BJ (cell line): ENCODE measurements at regions not wholly inside any gene's neighbourhood (a gene's known extent, or its start where the extent isn't known, plus 50 kb on each side); places are given as distances from the start of the nearest gene placed in this dataset.

Experiments used
- CTCF ChIA-PET: fragments of 350-600 bp; formaldehyde crosslinking; extraction: SDS; loops from one replicate; lab custom pipeline; 2021; ENCODE audit warnings: antibody characterized with exemption, inconsistent platforms; lab: Yijun Ruan, JAX
- POLR2A ChIA-PET: fragments of 300-600 bp; sonication (Branson Sonifier 250); formaldehyde crosslinking; extraction: SDS; loops from one replicate; lab custom pipeline; 2021; ENCODE audit warnings: antibody characterized with exemption; lab: Charles Lee
- DNase-seq: peaks from one replicate; pipeline ENCODE4 v3.0.0-alpha.2; 2011; ENCODE audit warnings: low read depth
- H3K27me3 ChIP-seq: 2 replicates; pipeline ENCODE4 v1.6.0; 2011; ENCODE audit warnings: low read length; ENCODE audit not compliant: control insufficient read depth, insufficient read depth
- H3K36me3 ChIP-seq: 2 replicates; pipeline ENCODE4 v1.5.1; 2011; ENCODE audit warnings: low read length; ENCODE audit not compliant: control insufficient read depth, insufficient read depth
- H3K4me3 ChIP-seq: 2 replicates; pipeline ENCODE4 v1.5.1; 2011; ENCODE audit warnings: low read depth, mild to moderate bottlenecking, control low read depth, low read length
- TF ChIP-seq, protein P1 (sequence below): IDR thresholded peaks from 2 replicates; pipeline ENCODE4 v1.5.1; 2011; ENCODE audit warnings: low read depth, mild to moderate bottlenecking, control low read depth, inconsistent platforms, low read length, moderate library complexity; ENCODE audit not compliant: insufficient read depth

GRCh38 chr3:72345980-72346379 is 502.3 kb downstream of the SHQ1 start:
- ChIA-PET POLR2A (no interaction called here), CTCF (no interaction called here)
- Histone ChIP-seq H3K27me3 (no peaks in the 10 kb centered on the region), H3K4me3 (no peak overlapping the region), H3K36me3 (no peaks in the 10 kb centered on the region)
- DNase-seq, result no peak
- TF ChIP-seq, protein P1, sequence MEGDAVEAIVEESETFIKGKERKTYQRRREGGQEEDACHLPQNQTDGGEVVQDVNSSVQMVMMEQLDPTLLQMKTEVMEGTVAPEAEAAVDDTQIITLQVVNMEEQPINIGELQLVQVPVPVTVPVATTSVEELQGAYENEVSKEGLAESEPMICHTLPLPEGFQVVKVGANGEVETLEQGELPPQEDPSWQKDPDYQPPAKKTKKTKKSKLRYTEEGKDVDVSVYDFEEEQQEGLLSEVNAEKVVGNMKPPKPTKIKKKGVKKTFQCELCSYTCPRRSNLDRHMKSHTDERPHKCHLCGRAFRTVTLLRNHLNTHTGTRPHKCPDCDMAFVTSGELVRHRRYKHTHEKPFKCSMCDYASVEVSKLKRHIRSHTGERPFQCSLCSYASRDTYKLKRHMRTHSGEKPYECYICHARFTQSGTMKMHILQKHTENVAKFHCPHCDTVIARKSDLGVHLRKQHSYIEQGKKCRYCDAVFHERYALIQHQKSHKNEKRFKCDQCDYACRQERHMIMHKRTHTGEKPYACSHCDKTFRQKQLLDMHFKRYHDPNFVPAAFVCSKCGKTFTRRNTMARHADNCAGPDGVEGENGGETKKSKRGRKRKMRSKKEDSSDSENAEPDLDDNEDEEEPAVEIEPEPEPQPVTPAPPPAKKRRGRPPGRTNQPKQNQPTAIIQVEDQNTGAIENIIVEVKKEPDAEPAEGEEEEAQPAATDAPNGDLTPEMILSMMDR, result no peak

GRCh38 chr3:72345237-72345878 is 502.9 kb downstream of the SHQ1 start:
- Histone ChIP-seq H3K36me3 (no peaks in the 10 kb centered on the region), H3K4me3 (no peak overlapping the region), H3K27me3 (no peaks in the 10 kb centered on the region)
- TF ChIP-seq, protein P1, result no peak
- POLR2A ChIA-PET, result no interaction called here
- CTCF ChIA-PET, result no interaction called here
- DNase-seq, result peak; percentile 37

DNA sequence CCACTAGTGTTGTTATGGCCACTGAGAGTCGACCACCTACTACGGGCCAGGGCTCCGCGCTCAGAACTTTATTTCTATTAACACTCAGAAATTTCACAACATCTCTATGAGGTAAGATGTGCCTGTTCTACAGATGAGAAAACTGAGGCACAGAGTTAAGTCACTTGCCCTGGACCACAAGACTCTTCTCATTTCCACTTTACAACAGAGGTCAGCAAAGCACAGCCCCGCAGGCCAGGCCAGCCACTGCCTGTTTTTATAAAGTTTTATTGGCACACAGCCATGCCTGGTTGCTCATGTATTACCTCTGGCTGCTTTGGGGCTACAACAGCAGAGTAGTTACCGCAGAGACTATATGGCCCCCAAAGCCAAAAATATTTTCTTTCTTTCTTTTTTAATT is 503.6 kb downstream of the SHQ1 start:
- POLR2A ChIA-PET, result no interaction called here
- CTCF ChIA-PET, result no interaction called here
- no peak for DNase-seq
- TF ChIP-seq, protein P1, result no peak
- Histone ChIP-seq H3K4me3 (no peak overlapping the region), H3K36me3 (no peaks in the 10 kb centered on the region), H3K27me3 (no peaks in the 10 kb centered on the region)

GRCh38 chr3:72344236-72344635 is 504.0 kb downstream of the SHQ1 start:
- TF ChIP-seq, protein P1, result no peak
- POLR2A ChIA-PET, result no interaction called here
- CTCF ChIA-PET, result no interaction called here
- Histone ChIP-seq H3K27me3 (no peaks in the 10 kb centered on the region), H3K4me3 (no peak overlapping the region), H3K36me3 (no peaks in the 10 kb centered on the region)
- no peak for DNase-seq

DNA sequence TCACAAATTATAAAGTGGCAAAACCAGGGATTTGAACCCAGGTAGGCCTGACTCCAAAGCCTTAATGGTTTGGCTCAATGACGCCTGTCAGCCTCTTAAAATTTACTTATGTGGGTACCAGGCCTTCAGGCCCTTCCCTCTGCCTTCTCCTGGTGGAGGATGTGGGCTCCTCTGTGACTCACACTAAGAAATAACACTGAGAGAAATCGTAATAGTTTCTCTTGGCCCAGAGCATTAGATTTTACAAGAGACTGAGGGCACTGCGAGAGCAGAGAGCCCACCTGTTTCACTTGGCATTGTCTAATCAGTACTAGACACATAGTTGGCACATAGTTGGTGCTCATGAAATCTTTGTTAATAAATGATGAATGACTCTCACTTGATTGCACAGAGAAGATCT is 505.2 kb downstream of the SHQ1 start:
- ChIA-PET POLR2A (no interaction called here), CTCF (no interaction called here)
- no peak for DNase-seq
- TF ChIP-seq, protein P1, result no peak
- H3K27me3 ChIP-seq, result no peaks in the 10 kb centered on the region
- no peaks in the 10 kb centered on the region for H3K36me3 ChIP-seq
- H3K4me3 ChIP-seq, result no peak overlapping the region
